Prostate gland (tissue), 2 donors: ENCODE measurements at regions not wholly inside any gene's neighbourhood (a gene's known extent, or its start where the extent isn't known, plus 50 kb on each side); places are given as distances from the start of the nearest gene placed in this dataset.

Experiments used
- POLR2A ChIP-seq: fragments of 450-650 bp; IDR thresholded peaks from one replicate; pipeline ENCODE4 v1.6.1; 2016; ENCODE audit warnings: antibody characterized with exemption, mild to moderate bottlenecking
- POLR2AphosphoS5 ChIP-seq: sonication (generic); formaldehyde crosslinking; IDR thresholded peaks from one replicate; pipeline ENCODE4 v1.6.1; 2017; ENCODE audit warnings: antibody characterized with exemption
- TF ChIP-seq, protein P1 (sequence below), 4 experiments: fragments of 200-600 bp in 2 of 4; fragments of 450-650 bp in 2 of 4; sonication (generic) in 2 of 4; IDR thresholded peaks; 1 replicate in 3 of 4; 2 replicates in 1 of 4; pipeline ENCODE4 v1.5.1; 2016 to 2019; ENCODE audit warnings: antibody characterized with exemption in 4 of 4, mild to moderate bottlenecking in 2 of 4, moderate library complexity in 2 of 4

GRCh38 chr6:144664947-144665346, 379.8 kb downstream of the UTRN start:
- TF ChIP-seq POLR2A (no peak), POLR2AphosphoS5 (no peak)
- TF ChIP-seq, protein P1, sequence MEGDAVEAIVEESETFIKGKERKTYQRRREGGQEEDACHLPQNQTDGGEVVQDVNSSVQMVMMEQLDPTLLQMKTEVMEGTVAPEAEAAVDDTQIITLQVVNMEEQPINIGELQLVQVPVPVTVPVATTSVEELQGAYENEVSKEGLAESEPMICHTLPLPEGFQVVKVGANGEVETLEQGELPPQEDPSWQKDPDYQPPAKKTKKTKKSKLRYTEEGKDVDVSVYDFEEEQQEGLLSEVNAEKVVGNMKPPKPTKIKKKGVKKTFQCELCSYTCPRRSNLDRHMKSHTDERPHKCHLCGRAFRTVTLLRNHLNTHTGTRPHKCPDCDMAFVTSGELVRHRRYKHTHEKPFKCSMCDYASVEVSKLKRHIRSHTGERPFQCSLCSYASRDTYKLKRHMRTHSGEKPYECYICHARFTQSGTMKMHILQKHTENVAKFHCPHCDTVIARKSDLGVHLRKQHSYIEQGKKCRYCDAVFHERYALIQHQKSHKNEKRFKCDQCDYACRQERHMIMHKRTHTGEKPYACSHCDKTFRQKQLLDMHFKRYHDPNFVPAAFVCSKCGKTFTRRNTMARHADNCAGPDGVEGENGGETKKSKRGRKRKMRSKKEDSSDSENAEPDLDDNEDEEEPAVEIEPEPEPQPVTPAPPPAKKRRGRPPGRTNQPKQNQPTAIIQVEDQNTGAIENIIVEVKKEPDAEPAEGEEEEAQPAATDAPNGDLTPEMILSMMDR (IDR thresholded peaks at IDR 0.05), result no peak
